Ectodermal cell (in vitro differentiated cells): ENCODE measurements at regions not wholly inside any gene's neighbourhood (a gene's known extent, or its start where the extent isn't known, plus 50 kb on each side); places are given as distances from the start of the nearest gene placed in this dataset.
"Not testable (repeated sequence)": the region's sequence is repeated elsewhere in the genome, so short reads cannot be mapped to it uniquely, and the experiment has no call there.

Experiments
- H3K27ac ChIP-seq: 2 replicates; pipeline ENCODE4 v1.7.0; 2013; ENCODE audit warnings: mild to moderate bottlenecking, low read depth, low read length; ENCODE audit not compliant: insufficient read depth, poor library complexity, severe bottlenecking
- H3K27me3 ChIP-seq: 2 replicates; pipeline ENCODE4 v1.7.0; 2013; ENCODE audit warnings: mild to moderate bottlenecking, low read length; ENCODE audit not compliant: insufficient read depth, control insufficient read depth, poor library complexity, severe bottlenecking
- H3K36me3 ChIP-seq: one replicate; pipeline ENCODE4 v1.7.0; 2013; ENCODE audit warnings: low read length; ENCODE audit not compliant: control insufficient read depth, insufficient read depth
- H3K4me1 ChIP-seq: one replicate; pipeline ENCODE4 v1.7.0; 2013; ENCODE audit warnings: low read length; ENCODE audit not compliant: control insufficient read depth, insufficient read depth
- H3K4me3 ChIP-seq: 2 replicates; pipeline ENCODE4 v1.7.0; 2013; ENCODE audit warnings: low read depth, low read length, control low read depth; ENCODE audit not compliant: insufficient read depth
- H3K9me3 ChIP-seq: 2 replicates; pipeline ENCODE4 v1.7.0; 2013; ENCODE audit warnings: mild to moderate bottlenecking, low read length, moderate library complexity; ENCODE audit not compliant: control insufficient read depth
- WGBS, 2 experiments: methylation state at CpG; one replicate each; pipeline ENCODE4 v1.1.7; 2013; ENCODE audit warnings: missing lambda C conversion rate in 2 of 2; 5-methylcytosine and 5-hydroxymethylcytosine counted together

- Histone ChIP-seq H3K36me3 (no peaks in the 10 kb centered on the region), H3K4me1 (no peaks in the 10 kb centered on the region), H3K27me3 (no peaks in the 10 kb centered on the region), H3K4me3 (no peak overlapping the region), H3K9me3 (no peaks in the 10 kb centered on the region), H3K27ac (no peak overlapping the region)
- WGBS, 2 experiments, result 91 to 94% methylated on average over 2 of the region's 2 CpGs
Measured at GRCh38 chr2:146388757-146389156, 1456.1 kb upstream of the ACVR2A start.

- Histone ChIP-seq H3K27me3 (no peaks in the 10 kb centered on the region), H3K36me3 (no peaks in the 10 kb centered on the region), H3K27ac (no peak overlapping the region), H3K4me3 (no peak overlapping the region), H3K9me3 (no peaks in the 10 kb centered on the region), H3K4me1 (no peaks in the 10 kb centered on the region)
- WGBS, 2 experiments, result no CpG with 5 or more reads among the region's 1 CpG
Measured at GRCh38 chr2:146386096-146386495, 1458.7 kb upstream of the ACVR2A start.

- H3K4me3 ChIP-seq, result no peak overlapping the region
- H3K9me3 ChIP-seq, result no peaks in the 10 kb centered on the region
- WGBS, 2 experiments, result 91 to 93% methylated on average over 5 of the region's 5 CpGs
- H3K27ac ChIP-seq, result no peak overlapping the region
- no peaks in the 10 kb centered on the region for H3K36me3 ChIP-seq
- H3K4me1 ChIP-seq, result no peaks in the 10 kb centered on the region
- no peaks in the 10 kb centered on the region for H3K27me3 ChIP-seq
Measured at GRCh38 chr2:146385031-146385430, 1459.8 kb upstream of the ACVR2A start.

- H3K4me3 ChIP-seq, result no peak overlapping the region
- WGBS, 2 experiments, result 91 to 92% methylated on average over 4 of the region's 4 CpGs
- no peaks in the 10 kb centered on the region for H3K9me3 ChIP-seq
- no peaks in the 10 kb centered on the region for H3K36me3 ChIP-seq
- H3K27ac ChIP-seq, result no peak overlapping the region
- no peaks in the 10 kb centered on the region for H3K4me1 ChIP-seq
- H3K27me3 ChIP-seq, result no peaks in the 10 kb centered on the region
Measured at GRCh38 chr2:146376511-146377064, 1468.2 kb upstream of the ACVR2A start.

- H3K27ac ChIP-seq, result no peak overlapping the region
- H3K27me3 ChIP-seq, result no peaks in the 10 kb centered on the region
- WGBS, 2 experiments, result 90 to 100% methylated on average over 1 of the region's 1 CpG
- H3K4me3 ChIP-seq, result no peak overlapping the region
- H3K9me3 ChIP-seq, result no peaks in the 10 kb centered on the region
- no peaks in the 10 kb centered on the region for H3K36me3 ChIP-seq
- H3K4me1 ChIP-seq, result no peaks in the 10 kb centered on the region
Measured at GRCh38 chr2:146374505-146374904, 1470.3 kb upstream of the ACVR2A start.

GRCh38 chr2:146371364-146371763 is 1473.5 kb upstream of the ACVR2A start:
- H3K27me3 ChIP-seq, H3K4me3 ChIP-seq, H3K36me3 ChIP-seq, H3K9me3 ChIP-seq, H3K4me1 ChIP-seq, H3K27ac ChIP-seq: not testable (repeated sequence)
- WGBS, 2 experiments, result 90 to 95% methylated on average over 1 of the region's 1 CpG

- H3K4me1 ChIP-seq, result no peaks in the 10 kb centered on the region
- H3K27me3 ChIP-seq, result no peaks in the 10 kb centered on the region
- H3K36me3 ChIP-seq, result no peaks in the 10 kb centered on the region
- H3K27ac ChIP-seq, result no peak overlapping the region
- H3K9me3 ChIP-seq, result no peaks in the 10 kb centered on the region
- H3K4me3 ChIP-seq, result no peak overlapping the region
Measured at GRCh38 chr2:146370826-146371225, 1474.0 kb upstream of the ACVR2A start.

- Histone ChIP-seq H3K27me3 (no peaks in the 10 kb centered on the region), H3K9me3 (no peaks in the 10 kb centered on the region), H3K27ac (no peak overlapping the region), H3K4me1 (no peaks in the 10 kb centered on the region), H3K4me3 (no peak overlapping the region), H3K36me3 (no peaks in the 10 kb centered on the region)
Measured at GRCh38 chr2:146366276-146366675, 1478.6 kb upstream of the ACVR2A start.

- no peak overlapping the region for H3K4me3 ChIP-seq
- no peaks in the 10 kb centered on the region for H3K36me3 ChIP-seq
- no peaks in the 10 kb centered on the region for H3K27me3 ChIP-seq
- WGBS, 2 experiments, result 100% methylated on average over 1 of the region's 1 CpG
- no peaks in the 10 kb centered on the region for H3K9me3 ChIP-seq
- H3K4me1 ChIP-seq, result no peaks in the 10 kb centered on the region
- no peak overlapping the region for H3K27ac ChIP-seq
Measured at GRCh38 chr2:146365041-146365440, 1479.8 kb upstream of the ACVR2A start.

GRCh38 chr2:146363731-146364130 is 1481.1 kb upstream of the ACVR2A start:
- no peaks in the 10 kb centered on the region for H3K36me3 ChIP-seq
- H3K27me3 ChIP-seq, result no peaks in the 10 kb centered on the region
- H3K4me3 ChIP-seq, result no peak overlapping the region
- 100% methylated on average over 1 of the region's 1 CpG; no CpG with 5 or more reads in 1 of the 2 experiments for WGBS, 2 experiments
- H3K4me1 ChIP-seq, result no peaks in the 10 kb centered on the region
- H3K9me3 ChIP-seq, result no peaks in the 10 kb centered on the region
- H3K27ac ChIP-seq, result no peak overlapping the region

GRCh38 chr2:146351689-146352088 is 1493.1 kb upstream of the ACVR2A start:
- Histone ChIP-seq H3K9me3 (no peaks in the 10 kb centered on the region), H3K27ac (no peak overlapping the region), H3K4me3 (no peak overlapping the region), H3K36me3 (no peaks in the 10 kb centered on the region), H3K4me1 (no peaks in the 10 kb centered on the region), H3K27me3 (no peaks in the 10 kb centered on the region)
